ENCODE measurements at regions not wholly inside any gene's neighbourhood (a gene's known extent, or its start where the extent isn't known, plus 50 kb on each side); places are given as distances from the start of the nearest gene placed in this dataset.

DNA sequence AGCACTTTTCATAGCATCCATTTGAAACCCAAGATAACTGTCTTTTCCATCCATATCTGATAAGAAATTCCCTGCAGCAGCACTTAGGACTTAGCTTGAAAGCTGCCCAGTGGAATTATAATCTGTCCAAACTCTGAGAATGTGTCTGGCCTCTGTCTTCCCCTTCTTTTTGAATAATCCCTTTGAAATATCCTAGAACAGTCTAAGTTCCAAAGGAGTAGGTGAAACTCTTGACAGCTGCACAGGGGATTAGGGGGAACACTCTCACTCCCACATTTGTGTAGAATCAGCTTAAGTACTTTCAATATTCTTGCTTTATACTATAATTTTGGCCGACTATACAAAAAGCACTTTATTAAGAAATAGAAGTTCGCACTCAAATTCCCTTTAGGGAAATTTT lies 157.7 kb downstream of the PAPSS1 start:
- DNase-seq: no peak

DNA sequence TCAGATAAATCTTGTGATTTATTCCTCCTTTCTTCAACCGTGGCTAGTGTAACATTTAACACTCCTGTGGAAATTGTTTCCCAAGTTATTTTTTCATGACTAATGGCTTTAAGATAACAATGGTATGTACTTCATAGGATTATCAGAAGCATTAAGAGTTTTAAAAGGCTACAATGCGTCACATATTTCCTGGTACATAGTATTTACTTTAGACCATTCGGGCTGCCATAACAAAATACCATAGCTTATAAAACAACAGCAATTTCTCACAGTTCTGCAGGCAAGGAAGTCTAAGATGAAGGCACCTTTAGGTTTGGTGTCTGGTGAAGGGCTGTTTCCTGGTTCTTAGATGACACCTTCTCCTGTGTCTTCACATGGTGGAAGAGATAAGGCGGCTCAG lies 158.6 kb downstream of the PAPSS1 start:
- no peak for DNase-seq

DNA sequence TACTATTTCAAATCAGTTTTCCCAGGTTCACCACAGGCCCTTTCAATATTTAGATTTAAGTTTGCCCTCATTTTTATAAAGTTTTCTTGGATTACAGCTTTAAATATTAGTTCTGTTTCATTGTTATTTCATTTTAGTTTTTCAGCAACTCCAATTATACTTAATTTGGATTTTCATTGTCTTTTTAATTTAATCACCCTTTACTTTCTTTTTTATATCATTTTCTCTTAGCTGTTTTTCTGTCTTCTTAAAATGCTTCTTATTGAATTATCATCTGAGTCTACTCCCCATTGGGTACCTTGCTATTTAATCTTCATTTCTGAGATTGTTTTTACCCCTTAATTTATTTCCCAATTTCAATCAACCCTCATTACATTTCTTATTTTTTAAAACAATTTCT lies 160.4 kb downstream of the PAPSS1 start:
- no peak for DNase-seq

DNA sequence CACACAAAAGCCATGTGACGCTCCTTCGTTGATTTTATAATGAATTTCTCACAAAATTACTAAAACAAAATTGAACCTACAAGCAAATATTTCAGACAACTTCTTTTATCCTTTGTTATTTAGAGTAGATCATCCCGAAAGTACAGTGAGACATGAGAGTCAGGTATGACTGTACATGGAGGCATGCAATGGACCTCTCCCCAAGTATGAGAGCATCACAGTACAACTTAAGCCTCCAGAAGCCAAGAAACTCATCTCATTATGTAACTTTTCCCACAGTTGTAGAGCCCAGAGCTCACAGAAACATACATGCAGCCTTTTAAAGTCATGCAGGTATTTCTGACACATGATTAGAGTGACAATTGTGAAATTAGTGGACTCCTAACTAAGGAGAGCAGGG lies 167.7 kb downstream of the PAPSS1 start:
- DNase-seq: no peak

DNA sequence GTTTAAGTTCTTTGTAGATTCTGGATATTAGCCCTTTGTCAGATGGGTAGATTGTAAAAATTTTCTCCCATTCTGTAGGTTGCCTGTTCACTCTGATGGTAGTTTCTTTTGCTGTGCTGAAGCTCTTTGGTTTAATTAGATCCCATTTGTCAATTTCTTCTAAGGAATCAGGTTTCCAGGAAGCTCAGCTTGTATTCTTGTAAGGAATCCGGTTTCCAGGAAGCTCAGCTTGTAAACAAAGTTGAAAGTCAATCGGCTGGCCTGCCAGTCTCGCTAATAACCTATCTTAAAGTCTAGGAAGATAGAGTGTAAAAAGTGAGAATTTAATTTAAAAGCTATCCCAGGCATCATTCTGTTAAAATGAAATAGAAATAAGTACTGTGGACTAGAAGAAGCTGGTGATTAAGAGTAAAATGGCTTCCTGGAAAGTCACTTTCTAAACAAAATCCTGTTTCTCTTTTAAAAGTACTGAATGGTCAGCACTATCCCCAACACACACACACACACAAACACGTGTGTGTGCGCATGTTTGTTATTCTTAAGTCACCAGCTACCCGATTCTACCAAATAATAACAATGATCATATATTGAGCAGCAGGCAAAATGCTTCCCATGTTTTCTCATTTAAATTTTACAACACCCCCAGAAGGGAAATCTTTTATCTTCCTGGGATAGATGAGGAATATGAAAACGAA lies 171.7 kb downstream of the PAPSS1 start:
- DNase-seq: no peak

DNA sequence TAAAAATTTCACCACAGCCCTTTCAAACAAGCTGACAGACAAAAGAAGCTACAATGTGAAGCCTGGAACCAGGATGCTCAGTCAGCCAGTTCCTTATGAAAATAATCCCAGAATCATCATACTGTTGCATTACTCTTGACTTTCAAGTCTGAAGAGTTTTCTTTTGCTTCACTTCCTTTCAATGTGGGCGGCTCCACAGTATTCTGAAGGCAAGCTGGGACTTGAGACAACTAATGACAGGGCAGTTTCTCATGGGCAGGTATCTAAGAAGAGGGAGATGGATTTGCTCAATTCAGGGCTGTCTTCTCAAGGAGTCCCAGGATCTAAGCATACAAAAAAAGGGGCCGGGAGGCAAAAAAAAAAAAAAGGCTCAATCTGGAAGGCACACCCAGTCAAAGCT lies 173.4 kb downstream of the PAPSS1 start:
- DNase-seq: peak in 1 of 4 experiments; percentile 14

DNA sequence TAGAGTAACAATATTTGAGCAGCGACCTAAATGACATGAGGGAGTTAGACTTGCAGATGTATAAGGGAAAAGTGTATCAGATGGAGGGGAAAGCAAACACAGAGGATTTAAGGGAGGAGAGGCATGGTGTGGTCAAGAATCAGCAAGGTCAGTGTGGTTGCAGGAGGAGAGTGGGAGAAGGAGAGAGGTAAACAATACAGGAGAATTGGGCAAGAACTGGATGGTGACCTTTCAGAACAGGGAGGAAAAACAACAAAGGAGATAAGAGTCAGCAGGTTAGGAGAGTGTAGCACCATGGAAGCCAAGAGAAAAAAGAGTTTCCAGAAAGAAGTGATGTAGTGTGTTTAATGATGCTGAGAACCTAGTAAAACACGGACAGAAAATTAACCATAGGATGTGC lies 178.5 kb downstream of the PAPSS1 start:
- no peak for DNase-seq

DNA sequence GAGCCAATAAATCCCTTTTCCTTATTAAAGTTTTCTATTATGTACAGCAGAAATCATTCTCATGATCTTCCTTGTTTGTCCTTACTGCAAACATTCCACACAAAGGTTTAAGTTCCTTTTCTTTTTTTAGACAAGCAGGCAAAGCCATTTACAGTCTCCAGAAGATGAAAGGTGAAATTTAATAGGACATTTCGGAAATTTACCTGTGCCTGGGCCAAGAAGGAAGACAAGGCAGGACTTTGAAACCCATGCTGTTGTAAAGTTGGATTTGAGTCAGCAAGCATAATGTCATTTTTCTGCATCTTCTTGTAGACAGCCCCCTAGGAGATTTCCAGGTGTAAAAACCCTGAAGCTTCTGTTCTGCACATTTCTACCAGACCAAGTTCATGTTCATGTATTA lies 188.1 kb downstream of the PAPSS1 start:
- DNase-seq: no peak

DNA sequence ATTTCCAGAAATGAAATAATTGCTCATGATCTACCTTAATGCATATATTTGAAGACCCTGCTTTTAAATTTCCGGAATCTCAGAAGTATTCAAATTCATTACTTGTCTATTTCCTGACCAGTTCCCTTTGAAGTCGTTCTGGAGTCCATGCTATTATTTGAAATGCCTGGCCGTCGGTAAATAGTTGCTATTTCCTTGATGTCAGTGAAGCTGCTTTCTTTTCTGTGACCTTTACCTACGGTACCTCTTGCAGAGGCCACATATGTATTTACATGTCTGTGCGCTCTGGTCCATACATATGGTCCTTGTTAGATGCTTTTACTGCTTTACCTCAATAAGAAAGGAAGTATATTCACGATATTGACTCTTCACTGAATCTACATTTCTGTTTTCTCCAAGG lies 199.7 kb downstream of the PAPSS1 start:
- DNase-seq: no peak

DNA sequence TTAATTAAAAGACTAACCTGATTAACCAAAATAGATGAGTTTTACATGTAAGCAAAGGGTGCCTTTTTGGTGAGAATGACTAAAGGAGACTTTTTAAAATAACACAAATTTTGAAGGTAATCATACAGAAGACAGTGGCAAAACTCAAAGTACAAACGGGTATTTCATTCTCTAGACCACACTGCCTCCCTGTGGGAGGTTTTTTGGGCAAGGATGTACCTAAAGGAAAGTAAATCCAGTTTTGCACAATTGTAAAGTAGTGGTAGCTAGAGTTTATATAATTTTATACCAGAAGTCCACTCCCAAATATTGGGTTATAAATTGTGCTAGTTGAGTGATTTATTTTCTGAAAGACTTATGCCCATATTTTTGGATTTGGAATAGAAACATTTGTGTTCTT lies 201.0 kb downstream of the PAPSS1 start:
- no peak for DNase-seq

DNA sequence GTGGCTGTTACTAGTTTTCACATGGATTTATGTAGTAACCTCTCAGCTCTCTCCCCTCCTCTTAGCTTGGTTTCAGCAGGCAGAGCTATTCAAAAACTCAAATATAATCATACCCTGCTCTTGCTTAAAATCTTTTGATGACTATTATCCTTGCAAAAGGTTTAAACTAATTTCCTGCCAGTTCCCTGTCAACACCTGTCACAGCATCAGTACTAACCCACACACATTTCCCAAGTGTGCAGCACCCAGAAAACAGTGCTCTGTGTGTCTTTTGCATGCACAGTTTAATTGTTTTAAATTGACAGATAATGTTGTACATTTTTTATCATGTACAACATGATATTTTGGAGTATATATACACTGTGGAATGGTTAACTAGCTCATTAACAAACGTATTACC lies 202.0 kb downstream of the PAPSS1 start:
- DNase-seq: no peak

DNA sequence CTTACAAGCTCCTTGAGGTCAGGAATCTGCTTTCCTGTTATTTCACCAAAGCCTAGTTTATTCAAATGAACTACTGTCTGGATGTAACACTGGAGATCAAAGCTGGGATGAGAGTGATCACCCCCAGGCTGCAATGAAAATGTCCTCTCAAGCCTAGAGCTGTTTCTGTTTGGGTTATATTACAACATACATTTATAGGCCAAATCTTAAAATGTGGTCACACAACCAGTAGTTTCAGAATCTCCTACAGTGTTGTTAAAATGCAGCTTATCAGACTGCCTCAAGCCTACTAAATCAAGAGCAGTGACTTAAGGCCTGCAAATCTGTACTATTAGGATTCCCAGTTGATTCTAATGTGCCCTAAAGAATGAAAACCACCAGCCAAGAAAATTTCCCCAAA lies 207.5 kb downstream of the PAPSS1 start:
- no peak for DNase-seq

DNA sequence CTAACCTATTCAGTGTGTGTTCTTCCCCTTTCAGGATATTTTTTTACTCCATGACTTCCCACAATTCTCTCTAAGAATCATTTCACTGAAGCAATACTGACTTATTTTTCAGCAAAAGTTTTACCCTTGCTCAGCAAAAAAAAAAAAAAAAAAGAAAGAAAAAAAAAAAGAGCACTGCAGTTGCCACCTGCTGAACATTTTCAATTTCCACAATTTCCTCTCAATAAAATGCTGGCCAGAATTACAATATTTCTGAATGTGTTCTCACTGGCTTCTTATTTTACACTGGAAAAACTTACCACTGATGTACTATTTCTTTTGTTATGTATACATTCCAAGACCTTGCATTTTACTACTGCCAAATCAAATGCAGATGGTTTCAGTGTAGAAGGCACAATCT lies 210.4 kb downstream of the PAPSS1 start:
- no peak for DNase-seq

DNA sequence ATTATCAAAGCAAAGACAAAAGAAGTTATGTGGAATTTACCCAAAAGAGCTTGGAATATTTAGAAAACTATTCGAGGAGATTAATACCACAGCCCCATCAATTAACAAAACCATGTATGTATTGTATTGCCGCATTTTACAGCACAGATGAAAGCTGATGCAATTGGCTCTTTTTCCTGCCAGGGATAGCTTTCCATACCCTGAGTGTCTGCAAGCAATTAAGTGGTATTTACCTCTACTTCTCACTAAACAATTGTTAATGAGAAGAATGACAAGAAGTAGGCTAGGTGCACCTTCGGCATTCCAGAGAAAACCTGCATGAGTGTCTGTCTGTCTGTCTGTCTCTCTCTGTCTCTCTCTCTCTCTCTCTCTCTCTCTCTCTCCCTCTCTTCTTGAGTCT lies 219.5 kb downstream of the PAPSS1 start:
- DNase-seq: no peak

DNA sequence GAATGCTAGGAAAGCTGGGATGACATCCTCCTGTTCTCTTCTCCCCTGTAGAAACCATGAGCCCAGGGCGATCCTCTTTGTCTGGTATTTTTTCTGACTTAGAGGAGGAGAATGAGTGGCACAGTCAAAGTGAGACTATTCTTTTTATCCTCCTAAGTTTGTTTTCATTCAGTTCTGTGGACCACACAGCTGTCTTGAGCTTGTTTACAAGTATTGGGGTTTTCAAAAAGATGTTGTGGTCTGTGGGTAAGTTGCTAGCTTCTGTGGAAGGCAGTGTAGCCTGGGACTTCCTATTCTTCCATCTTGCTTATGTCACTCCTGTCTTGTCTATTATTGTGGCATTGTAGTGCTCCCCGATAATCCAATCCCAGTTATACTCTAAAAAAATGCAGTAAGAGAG lies 223.0 kb downstream of the PAPSS1 start:
- DNase-seq: no peak

DNA sequence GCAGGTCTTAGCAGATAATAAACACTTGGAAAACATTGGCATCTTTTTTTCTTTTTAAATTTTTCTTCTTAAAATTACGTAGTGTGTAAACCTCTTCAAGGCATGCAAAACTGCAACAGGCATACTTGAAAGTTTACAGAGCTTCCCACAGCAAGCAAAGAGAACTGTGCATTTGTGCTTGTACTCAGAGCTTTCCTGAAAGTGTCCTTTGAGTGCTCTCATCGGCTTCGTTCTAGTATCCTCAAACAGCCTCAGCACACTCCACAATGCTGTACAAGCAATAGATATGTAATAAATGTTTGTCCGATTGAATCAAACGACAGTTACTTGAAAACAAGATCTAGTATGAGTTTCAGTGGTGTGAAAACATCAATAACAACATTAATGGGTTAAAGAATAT lies 227.5 kb downstream of the PAPSS1 start:
- DNase-seq: no peak

DNA sequence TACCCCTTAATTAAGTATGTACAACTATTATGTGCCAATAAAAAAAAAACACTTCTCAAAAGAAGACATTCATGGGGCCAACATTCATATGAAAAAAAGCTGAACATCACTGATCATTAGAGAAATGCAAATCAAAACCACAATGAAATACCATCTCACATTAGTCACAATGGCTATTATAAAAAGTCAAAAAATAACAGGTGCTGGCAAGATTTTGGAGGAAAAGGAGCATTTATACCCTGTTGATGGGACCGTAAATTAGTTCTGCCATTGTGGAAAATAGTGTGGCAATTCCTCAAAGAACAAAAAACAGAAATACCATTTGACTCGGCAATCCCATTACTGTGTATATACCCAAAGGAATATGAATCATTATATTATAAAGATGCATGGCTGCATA lies 229.9 kb downstream of the PAPSS1 start:
- DNase-seq: no peak

DNA sequence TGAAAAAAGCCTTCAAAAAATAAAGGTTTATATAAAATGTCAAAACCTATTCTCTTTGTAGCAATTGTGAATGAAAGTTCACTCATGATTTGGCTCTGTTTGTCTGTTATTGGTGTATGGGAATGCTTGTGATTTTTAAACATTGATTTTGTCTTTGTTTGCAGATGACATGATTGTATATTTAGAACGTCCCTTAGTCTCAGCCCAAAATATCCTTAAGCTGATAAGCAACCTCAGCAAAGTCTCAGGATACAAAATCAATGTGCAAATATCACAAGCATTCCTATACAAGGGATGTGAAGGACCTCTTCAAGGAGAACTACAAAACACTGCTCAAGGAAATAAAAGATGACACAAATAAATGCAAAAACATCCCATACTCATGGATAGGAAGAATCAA lies 236.4 kb downstream of the PAPSS1 start:
- peak in 1 of 4 experiments; percentile 43 for DNase-seq

DNA sequence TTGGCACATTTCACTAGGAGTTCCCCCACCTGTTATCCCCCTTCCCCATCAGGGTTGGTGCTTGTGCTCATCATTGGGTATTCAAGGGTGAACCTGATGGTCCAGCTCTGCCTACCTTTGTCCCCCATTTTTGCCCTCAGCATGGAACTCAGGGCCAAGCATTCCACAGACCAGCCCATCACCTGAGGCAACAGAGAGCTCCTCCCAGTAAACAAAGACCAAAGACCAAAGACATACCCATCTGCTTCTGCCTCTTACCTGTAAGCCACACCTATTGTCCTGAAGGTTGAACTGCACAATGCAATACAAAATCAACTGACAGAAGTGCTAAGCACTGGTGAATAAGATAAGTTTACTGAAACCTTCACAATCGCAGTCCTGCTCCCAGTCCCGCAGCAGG lies 237.5 kb downstream of the PAPSS1 start:
- no peak for DNase-seq

DNA sequence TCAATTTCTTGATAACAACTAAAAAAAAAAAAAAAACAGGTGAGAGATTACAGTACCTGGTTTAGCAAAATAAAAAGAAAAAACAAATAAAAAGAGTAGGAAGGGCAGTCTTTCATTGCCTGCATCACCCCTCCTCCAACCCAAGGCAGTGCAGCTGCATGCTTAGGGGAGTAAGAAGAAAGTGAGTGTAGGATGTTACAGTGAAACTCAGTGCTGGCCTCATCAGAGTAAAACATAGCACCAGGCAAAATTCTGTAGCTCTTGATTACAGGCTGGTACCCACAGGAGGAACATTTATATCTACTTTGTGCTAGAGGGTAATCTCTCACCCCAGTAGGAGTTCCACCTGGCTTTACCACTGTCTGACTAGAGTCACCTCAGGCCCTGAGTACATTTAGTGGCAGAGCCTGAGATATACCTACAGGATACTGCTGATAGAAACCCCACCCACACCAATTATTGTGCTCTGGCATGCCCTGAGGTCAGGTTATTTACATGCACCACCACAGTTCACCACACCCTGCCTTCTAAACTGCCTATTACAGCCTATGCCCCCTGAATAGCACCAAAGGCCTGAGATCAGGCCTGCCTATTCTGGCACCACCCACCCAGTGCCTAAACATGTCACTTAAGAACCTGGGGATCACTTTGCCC lies 241.6 kb downstream of the PAPSS1 start:
- DNase-seq: no peak

DNA sequence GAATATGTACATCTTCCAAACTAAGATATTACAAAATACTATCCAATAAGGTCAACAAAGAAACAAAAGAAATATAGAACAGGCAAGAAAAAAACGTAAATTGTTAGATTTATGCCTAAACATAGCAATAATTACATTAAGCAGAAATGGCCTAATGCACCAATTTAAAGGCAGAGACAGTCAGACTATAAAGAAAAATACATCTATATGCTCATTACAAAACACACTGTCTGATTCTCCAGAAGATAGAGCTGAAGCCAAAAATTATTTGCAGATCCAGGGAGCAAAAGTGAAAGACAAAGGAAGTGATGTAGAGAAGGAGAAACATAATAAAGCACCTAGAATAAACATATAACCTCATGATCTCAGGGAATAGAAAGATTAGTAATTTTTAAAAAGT lies 246.9 kb downstream of the PAPSS1 start:
- no peak for DNase-seq

DNA sequence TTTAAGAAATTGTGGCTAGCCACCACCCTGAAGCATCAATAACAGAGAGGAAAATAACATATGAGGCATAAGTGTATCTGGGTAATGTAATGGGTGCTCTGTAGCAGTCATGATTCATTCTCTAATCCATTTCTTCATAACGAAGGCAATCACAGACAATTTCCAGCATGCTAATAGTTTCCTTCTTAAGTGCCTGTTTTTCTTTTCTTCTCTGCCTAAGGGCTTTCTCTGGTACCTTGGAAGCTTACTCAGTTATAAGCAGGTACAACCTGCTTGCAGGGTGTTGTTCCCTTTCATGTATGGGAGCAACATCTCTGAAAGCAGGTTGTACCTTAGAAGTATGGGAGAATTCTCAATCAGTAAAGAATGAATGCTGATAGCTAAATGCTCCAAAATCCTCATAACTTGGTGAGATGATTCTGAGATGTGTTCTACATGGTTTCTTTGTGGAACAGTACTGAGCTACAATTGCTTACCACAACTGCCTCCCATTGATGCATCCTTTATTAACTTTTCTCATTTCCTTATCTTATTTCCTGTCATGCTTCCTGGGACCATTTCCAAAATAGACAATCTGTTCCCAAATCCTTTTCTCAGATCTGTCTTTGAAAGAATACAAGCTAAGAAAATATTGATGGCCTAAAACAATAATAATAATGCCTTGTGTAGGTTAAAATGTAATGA lies 247.6 kb downstream of the PAPSS1 start:
- no peak for DNase-seq

DNA sequence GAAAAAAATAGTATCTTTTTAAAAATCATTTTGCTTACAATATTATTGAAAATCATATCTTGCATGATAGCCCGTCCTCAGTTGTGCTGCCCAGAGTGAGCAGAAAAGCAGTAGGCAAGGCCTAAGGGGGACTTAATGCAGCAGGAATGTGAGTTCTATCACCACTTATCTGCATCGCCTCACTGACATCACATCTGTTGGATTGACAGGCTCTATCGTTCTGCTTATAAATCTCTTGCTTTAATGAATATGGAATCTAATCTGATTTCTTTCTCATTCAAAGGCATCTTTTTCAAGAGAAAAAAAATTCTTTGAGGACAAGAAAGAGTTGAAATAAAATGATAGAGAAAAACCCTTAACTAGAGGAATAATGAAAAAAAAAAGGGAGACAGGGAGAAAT lies 249.9 kb downstream of the PAPSS1 start:
- DNase-seq: no peak

DNA sequence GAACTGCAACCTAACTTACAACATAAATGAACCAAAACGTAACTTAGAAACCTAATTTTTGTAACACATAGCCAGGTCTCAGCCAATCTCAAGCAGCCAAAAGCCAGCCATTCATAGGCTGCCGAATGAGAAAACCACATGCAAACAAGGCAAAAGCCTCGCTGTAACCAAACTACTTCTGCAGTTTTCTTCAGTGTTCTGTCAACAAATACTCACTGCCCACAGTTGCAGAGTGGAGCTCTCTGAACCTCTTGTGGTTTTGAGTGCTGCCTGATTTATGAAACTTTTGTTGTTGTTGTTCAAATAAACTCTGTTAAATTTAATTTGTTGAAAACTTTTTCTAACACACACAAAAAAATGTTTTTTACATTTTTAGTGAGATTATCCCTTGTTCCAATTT lies 251.2 kb downstream of the PAPSS1 start:
- no peak for DNase-seq
